ENCODE measurements at regions not wholly inside any gene's neighbourhood (a gene's known extent, or its start where the extent isn't known, plus 50 kb on each side); places are given as distances from the start of the nearest gene placed in this dataset.

DNA sequence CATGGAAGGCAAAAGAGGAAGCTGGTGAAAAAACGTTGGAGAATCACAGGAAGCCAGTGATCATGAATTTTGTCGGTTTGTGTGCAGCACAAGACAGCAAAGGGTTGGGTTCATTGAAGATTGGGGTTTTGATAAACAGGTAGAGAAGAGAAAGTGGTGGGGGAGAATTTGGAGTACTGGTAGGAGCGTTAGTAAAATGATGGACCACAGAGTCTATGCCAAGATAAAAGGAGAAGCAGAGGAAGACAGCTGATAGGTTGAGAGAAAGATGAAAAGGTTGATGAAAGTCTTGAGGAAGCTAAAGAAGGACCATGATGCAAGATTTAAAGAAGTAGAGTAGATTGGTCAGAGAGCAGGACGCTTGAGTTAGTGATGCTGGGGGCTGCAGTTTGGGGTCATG, 156.8 kb upstream of the POU3F1 start:
- no peak for TF ChIP-seq POLR2AphosphoS5 (IDR thresholded peaks at IDR 0.05; ENCODE audit: low read depth)
- TF ChIP-seq, protein P1, sequence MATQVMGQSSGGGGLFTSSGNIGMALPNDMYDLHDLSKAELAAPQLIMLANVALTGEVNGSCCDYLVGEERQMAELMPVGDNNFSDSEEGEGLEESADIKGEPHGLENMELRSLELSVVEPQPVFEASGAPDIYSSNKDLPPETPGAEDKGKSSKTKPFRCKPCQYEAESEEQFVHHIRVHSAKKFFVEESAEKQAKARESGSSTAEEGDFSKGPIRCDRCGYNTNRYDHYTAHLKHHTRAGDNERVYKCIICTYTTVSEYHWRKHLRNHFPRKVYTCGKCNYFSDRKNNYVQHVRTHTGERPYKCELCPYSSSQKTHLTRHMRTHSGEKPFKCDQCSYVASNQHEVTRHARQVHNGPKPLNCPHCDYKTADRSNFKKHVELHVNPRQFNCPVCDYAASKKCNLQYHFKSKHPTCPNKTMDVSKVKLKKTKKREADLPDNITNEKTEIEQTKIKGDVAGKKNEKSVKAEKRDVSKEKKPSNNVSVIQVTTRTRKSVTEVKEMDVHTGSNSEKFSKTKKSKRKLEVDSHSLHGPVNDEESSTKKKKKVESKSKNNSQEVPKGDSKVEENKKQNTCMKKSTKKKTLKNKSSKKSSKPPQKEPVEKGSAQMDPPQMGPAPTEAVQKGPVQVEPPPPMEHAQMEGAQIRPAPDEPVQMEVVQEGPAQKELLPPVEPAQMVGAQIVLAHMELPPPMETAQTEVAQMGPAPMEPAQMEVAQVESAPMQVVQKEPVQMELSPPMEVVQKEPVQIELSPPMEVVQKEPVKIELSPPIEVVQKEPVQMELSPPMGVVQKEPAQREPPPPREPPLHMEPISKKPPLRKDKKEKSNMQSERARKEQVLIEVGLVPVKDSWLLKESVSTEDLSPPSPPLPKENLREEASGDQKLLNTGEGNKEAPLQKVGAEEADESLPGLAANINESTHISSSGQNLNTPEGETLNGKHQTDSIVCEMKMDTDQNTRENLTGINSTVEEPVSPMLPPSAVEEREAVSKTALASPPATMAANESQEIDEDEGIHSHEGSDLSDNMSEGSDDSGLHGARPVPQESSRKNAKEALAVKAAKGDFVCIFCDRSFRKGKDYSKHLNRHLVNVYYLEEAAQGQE (IDR thresholded peaks at IDR 0.05; ENCODE audit: insufficient replicate concordance, low read depth) = no peak

All from HL-60 (cell line).